Left cardiac atrium (tissue), 4 donors: ENCODE measurements at regions not wholly inside any gene's neighbourhood (a gene's known extent, or its start where the extent isn't known, plus 50 kb on each side); places are given as distances from the start of the nearest gene placed in this dataset.

Experiments
- ATAC-seq, 2 donors: fragments of 200-7000 bp; cut with Tn5 transposase; one replicate each; pipeline ENCODE4 v1.9.1; 2020; ENCODE audit warnings: mild to moderate bottlenecking in 2 of 2, moderate library complexity in 2 of 2
- DNase-seq: peaks from one replicate; pipeline ENCODE4 v3.0.0-alpha.2; 2020
- intact Hi-C, 2 donors: fragments of 100-400 bp; cut with DNase I; formaldehyde crosslinking; loops; one replicate each; pipeline versions ENCODE4 v1.14.1 to v1.15.1; 2022 to 2023
- donor health status: DM: no; HTN: yes; CAD: no.
- donor health status: DM: no; HTN: yes; CAD: no; lungs with severe emphysema.
- donor health status: DM: yes; HTN: yes; CAD: no.
- donor health status: Dilated cardiomyopathy.

DNA sequence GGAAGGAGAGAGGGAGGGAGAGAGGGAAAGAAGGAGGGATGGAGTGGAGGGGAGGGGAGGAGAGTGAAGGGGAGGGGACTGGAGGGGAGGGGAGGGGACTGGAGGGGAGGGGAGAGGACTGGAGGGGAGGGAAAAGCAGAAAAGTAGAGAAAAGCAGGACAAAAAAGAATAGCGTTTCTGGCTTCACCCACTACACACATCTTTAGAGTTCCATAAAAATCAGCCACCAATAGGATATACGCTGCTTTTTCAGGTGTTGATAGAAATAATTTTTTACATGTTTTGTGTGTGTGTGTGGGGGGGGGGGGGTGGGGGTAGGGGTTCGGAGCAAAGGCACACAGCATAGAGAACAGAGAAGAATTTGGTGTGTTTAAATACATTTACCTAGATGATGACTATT lies 1259.1 kb downstream of the EPHA7 start:
- intact Hi-C loops, result no loop called here
- DNase-seq, result no peak
- ATAC-seq, result no peak

DNA sequence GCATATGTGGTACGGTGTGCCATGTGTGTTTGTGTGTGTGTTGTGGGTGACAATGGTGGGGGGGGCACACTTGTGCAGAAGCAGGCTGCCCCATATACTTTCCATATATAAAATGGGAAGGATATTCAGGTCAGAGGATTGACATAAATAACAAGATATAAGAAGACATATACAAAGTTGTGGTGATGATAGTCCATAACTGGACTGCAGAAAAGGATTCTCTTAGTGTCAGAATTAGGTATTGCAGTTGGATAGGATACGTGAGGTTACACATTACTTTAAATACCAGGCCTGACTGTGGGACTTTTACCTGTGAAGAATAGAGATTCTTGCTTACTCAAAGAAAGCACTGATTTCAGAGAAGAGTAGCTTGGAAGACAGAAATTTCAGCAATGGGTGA lies 1260.3 kb downstream of the EPHA7 start:
- DNase-seq, result no peak
- no peak for ATAC-seq
- intact Hi-C loops, result no loop called here

GRCh38 chr6:92150553-92150952 lies 1268.8 kb downstream of the EPHA7 start:
- intact Hi-C loops, result no loop called here
- no peak for DNase-seq
- no peak for ATAC-seq

- DNase-seq (no peak), ATAC-seq (no peak)
- intact Hi-C loops, result no loop called here
Observed at GRCh38 chr6:92147246-92147645, 1272.1 kb downstream of the EPHA7 start.

DNA sequence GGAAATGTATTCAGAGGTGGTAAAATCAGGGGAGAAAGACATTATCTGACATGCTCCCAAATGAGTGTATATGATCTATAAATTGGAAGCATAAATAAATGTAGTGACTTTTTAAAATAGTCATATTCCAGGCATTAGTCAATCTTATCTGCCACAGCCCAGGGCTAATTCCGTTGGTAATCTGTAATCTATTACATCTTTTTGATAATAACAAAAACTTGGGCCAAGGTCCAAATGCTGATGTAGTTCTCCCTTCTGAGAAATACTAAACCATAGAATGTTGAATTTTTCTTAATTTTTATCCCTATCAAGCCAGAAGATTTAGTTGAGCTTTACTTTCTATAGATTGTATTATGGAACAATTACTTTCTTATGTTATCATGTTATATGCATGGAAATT lies 1279.8 kb downstream of the EPHA7 start:
- DNase-seq (no peak), ATAC-seq (no peak)
- intact Hi-C loops, result no loop called here

DNA sequence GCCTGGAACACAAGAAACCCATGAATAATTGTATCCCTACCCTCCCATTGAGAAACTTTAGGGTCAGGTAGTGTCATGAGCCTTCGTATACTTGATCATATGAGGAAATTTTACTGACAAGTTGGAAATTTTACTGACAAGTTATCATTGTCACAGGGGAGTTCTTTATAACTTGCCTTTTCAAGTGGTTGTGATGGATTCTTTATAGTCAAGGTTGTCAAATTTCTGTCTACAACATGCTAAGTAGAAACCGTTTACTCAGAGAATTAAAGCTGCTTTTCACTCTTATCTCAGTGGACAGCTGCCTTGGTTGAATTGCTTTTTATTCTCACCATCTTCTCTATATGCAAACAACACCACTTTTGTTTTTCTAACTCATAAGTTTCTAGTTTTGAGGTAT lies 1286.4 kb downstream of the EPHA7 start:
- ATAC-seq (no peak), DNase-seq (no peak)
- intact Hi-C loops, result no loop called here

DNA sequence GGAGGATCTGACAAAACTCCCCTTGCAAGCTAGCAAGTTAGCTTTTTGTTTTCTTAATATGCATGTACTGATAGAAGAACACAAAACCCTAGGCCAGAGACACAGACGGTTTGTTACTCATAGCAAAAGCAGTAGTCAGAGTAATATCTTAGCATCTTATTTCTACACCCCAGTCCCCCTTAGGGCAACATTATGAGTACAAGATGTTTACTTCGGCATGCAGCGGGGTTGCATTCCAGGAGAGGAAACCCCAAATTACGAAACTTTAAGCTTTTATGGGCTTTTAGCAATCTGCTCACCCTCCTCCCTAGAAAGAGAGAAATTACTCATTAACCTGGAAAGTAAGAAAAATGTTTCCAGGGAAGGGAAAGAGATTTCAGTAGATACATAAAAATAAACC lies 1286.9 kb downstream of the EPHA7 start:
- DNase-seq (no peak), ATAC-seq (no peak)
- intact Hi-C loops, result no loop called here

GRCh38 chr6:92130944-92131343 lies 1288.4 kb downstream of the EPHA7 start:
- intact Hi-C loops, result no loop called here
- DNase-seq, result no peak
- no peak for ATAC-seq

DNA sequence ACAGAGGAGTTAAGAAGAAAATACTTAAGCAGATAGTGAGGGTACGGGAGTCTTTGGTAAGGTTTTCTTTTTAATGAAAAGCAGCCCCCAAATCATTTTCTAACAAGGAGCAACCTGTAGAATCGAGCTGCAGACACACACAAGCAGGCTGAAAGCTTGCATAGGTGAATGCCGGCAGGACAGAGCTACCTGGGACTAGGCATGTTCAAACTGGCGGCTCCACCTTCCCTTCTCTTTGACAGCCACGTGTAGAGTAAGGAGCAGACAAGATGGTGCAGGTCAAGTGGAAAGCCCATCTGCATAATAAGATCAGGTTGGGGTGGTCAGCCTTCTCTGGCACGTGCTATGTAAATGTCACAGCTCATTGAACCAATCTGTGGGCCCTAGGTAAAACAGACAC lies 1292.4 kb downstream of the EPHA7 start:
- no peak for ATAC-seq
- DNase-seq, result no peak
- intact Hi-C loops, result no loop called here

GRCh38 chr6:92126088-92126487 lies 1293.3 kb downstream of the EPHA7 start:
- intact Hi-C loops, result no loop called here
- DNase-seq (no peak), ATAC-seq (no peak)

DNA sequence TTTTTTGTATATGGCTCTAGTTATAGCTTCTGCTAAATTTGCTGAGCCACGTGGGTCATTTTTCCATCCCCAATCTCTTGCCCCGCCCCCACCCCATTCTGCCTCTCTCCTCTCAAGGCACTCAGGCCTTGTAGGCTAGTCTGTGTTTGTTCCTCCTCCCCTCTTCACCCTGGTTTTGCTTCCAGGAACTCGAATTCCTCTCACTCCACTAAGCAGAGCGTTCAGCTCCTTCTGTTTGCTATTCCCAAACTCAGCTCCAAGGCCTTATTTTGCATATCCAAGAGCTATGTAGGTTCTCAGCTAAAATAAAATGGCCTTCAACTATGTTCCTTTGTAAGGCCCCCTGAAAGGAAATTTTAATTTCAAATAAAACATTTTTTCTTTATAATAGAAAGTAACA lies 1293.7 kb downstream of the EPHA7 start:
- intact Hi-C loops, result no loop called here
- ATAC-seq, result no peak

GRCh38 chr6:92124200-92124651 lies 1295.1 kb downstream of the EPHA7 start:
- DNase-seq, result no peak
- intact Hi-C loops, result no loop called here
- ATAC-seq, result no peak

More for the DNA sequence above, 1293.7 kb downstream of the EPHA7 start:
- DNase-seq, result no peak

DNA sequence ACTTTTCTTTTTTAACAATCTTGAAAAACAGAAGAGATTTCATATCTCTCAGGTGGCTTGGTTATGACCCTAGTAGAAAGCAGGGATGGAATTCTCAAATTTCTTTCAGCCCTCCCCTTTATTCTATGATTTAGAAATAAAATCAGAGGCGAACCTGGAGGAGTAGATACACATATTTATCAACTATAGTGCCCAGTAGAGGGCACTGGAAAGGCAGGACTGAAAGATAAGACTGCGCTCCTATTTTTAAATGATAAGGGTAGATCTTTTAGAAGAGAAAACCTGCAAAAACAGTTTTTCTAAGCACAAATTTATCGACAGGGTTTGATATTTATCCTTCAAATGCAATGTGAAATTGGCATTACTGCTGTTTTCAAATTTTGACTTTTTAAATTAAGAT lies 1296.6 kb downstream of the EPHA7 start:
- no peak for DNase-seq
- no peak for ATAC-seq
- intact Hi-C loops, result no loop called here

DNA sequence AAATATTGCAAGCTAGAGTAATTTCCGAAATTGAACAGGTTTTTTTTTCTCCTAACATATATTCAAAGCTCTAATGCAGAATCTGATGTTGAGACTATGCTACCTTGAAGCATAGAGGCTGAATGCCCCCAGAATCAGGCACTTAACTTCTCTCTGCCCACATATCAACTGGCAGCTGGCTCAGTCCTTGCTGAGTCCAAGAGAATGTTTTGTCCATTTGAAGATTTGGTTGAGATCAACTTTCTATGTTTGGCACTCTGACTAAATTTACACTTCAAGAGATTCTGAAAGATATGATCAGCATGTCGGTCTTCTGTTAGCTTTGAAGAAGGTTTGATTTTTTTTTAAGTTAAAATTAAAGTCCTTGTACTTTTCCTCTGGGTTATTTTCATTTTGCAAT lies 1298.1 kb downstream of the EPHA7 start:
- no peak for DNase-seq
- ATAC-seq, result no peak

DNA sequence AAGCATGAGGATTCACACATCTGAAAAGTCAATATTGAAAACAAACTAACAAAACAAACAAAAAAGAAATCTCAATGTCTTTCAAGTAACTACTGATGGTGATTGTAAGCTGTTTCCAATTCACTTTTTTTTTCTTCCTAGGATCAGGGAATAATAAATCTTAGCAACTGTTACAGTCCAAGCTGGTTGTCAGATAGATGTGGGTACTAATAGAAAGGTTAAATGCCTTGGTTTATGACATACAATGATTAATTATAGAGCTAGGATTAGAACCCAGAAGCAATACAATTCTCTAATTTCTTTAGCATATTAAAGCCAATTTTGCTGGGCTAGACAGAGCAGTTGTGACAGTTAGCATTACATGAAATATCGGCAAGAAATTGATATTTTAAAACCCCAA lies 1301.6 kb downstream of the EPHA7 start:
- intact Hi-C loops, result no loop called here
- DNase-seq (no peak), ATAC-seq (no peak)

More for the DNA sequence above, 1298.1 kb downstream of the EPHA7 start:
- intact Hi-C loops, result no loop called here

GRCh38 chr6:92114797-92115196 lies 1304.6 kb downstream of the EPHA7 start:
- ATAC-seq, result no peak
- DNase-seq, result no peak

DNA sequence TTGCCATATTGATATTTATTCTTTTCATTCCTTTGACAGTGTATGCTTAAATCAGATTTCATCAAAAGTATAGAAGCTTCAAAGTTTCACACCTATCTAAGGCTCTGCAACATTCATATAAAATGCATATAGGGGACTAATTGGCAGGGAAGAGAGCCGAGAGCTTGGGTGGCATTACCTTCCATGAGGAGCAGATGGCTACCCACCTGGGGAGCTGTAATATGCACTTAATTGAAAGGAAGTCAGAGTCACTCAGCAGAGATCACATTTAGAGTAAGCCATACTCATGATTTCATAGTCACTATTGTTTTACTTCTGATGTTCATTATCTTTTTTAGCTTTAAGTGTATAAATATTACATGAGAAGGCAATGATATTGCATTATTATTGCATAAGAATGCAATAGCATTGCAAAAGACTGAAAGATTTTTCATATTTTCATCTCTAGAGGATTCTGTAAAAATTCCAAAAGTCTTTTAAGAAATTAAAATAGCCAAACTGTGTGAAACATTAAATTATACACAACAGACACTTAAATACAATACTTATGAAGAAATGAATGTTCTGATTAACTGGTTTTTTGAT lies 1305.2 kb downstream of the EPHA7 start:
- intact Hi-C loops, result no loop called here
- ATAC-seq (no peak), DNase-seq (no peak)

More at GRCh38 chr6:92114797-92115196, 1304.6 kb downstream of the EPHA7 start:
- intact Hi-C loops, result no loop called here

GRCh38 chr6:92111386-92111785 lies 1308.0 kb downstream of the EPHA7 start:
- ATAC-seq, result no peak
- intact Hi-C loops, result no loop called here
- no peak for DNase-seq

GRCh38 chr6:92110403-92110802 lies 1309.0 kb downstream of the EPHA7 start:
- no peak for ATAC-seq
- no peak for DNase-seq
- intact Hi-C loops, result no loop called here

- no peak for ATAC-seq
- intact Hi-C loops, result no loop called here
- no peak for DNase-seq
Observed at GRCh38 chr6:92109956-92110355, 1309.4 kb downstream of the EPHA7 start.

DNA sequence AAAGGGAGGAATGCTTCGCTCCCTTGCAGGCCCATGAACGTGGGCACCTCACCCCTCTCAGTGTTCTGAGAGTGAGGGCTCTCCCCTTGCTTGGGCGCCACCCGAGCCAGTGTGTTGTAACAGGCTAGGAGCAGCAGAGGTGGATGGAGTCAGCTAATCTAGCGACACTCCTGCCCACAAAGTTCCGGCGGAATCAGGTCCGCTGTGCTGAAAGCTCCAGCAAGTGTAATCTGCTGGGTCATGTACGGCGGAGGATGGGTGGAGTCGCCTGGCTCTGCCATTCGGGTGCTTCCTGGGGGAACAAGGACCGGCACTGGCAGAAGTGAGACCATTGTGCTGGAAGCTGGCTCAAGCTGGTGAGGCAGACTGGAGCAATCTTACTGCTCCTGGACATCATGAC lies 1310.1 kb downstream of the EPHA7 start:
- intact Hi-C loops, result no loop called here
- DNase-seq (no peak), ATAC-seq (no peak)

- ATAC-seq (no peak), DNase-seq (no peak)
- intact Hi-C loops, result no loop called here
Observed at GRCh38 chr6:92086750-92087149, 1332.6 kb downstream of the EPHA7 start.
